ENCODE measurements at regions not wholly inside any gene's neighbourhood (a gene's known extent, or its start where the extent isn't known, plus 50 kb on each side); places are given as distances from the start of the nearest gene placed in this dataset.

DNA sequence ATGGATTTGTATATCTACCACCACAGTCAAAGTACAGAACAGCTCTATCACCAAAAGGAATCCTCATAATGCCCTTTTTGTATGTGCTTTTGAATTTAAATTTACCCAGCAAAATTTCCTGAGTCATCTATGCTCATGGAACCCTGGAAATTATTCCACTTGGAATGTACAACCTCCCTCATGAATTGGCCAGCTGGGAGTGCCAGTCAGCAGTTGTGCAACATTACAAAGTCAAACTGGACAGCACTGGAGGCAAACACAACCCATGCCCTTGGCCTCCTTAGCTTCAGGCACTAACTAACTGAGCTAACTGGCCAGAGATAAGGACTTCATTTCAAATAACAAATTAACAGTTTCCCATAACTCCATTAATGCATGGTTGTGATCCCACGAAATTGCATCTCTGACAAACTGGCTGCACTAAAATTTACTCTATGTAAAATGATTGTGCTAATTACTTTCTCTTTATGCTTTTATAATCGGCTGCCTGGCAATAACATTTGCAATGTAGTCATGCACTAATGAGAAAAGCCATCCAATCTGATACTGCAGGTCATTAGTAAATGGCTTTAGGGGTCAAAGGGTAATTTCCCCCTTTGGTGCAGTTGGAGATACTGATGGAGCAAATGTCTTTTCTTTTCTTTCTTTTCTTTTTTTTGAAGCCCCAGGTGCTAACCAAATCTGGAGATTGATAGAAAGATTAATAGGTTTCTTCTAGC lies 270.5 kb downstream of the ACTR3 start (continued):
- TF ChIP-seq TCF7 (IDR thresholded peaks at IDR 0.05; ENCODE audit: low read depth) (peak; percentile 59; the same call in 1 of the 2 replicates), TBX2 (CRISPR knock-in tag; IDR thresholded peaks at IDR 0.05; ENCODE audit: borderline replicate concordance) (peak; percentile 71), ZNF792 (CRISPR knock-in tag; IDR thresholded peaks at IDR 0.05) (peak; percentile 65; the same call in 1 of the 2 replicates), CREM (IDR thresholded peaks at IDR 0.05) (no peak), CREM (CRISPR knock-in tag; IDR thresholded peaks at IDR 0.05) (no peak), ZNF256 (CRISPR knock-in tag; conservative IDR thresholded peaks at IDR 0.05) (no peak), GATAD1 (CRISPR knock-in tag; IDR thresholded peaks at IDR 0.05) (0 out of 2 replicates have a peak, but pooled peaks have one; percentile 25), ZNF44 (CRISPR knock-in tag; IDR thresholded peaks at IDR 0.05) (no peak), GTF2F1 (IDR thresholded peaks at IDR 0.05; ENCODE audit: low read length) (no peak), ZNF572 (CRISPR knock-in tag; IDR thresholded peaks at IDR 0.05) (no peak), REXO4 (CRISPR knock-in tag; IDR thresholded peaks at IDR 0.05; ENCODE audit: borderline replicate concordance) (no peak), ZNF121 (CRISPR knock-in tag; IDR thresholded peaks at IDR 0.05) (peak; percentile 50), ZNF224 (CRISPR knock-in tag; IDR thresholded peaks at IDR 0.05) (no peak), POLR2AphosphoS2 (IDR thresholded peaks at IDR 0.05; ENCODE audit: low read depth, low read length) (no peak), ETV6 (CRISPR knock-in tag; conservative IDR thresholded peaks at IDR 0.05) (no peak), ZFY (CRISPR knock-in tag; IDR thresholded peaks at IDR 0.05) (no peak), ZNF343 (CRISPR knock-in tag; IDR thresholded peaks at IDR 0.05) (no peak), ATF7-NPFF (CRISPR knock-in tag; IDR thresholded peaks at IDR 0.05; ENCODE audit: low read depth) (no peak), ZNF335 (CRISPR knock-in tag; IDR thresholded peaks at IDR 0.05) (no peak), ZNF773 (CRISPR knock-in tag; IDR thresholded peaks at IDR 0.05; ENCODE audit: borderline replicate concordance) (no peak), HIVEP1 (CRISPR knock-in tag; IDR thresholded peaks at IDR 0.05) (no peak)
- TF ChIP-seq, protein P1, sequence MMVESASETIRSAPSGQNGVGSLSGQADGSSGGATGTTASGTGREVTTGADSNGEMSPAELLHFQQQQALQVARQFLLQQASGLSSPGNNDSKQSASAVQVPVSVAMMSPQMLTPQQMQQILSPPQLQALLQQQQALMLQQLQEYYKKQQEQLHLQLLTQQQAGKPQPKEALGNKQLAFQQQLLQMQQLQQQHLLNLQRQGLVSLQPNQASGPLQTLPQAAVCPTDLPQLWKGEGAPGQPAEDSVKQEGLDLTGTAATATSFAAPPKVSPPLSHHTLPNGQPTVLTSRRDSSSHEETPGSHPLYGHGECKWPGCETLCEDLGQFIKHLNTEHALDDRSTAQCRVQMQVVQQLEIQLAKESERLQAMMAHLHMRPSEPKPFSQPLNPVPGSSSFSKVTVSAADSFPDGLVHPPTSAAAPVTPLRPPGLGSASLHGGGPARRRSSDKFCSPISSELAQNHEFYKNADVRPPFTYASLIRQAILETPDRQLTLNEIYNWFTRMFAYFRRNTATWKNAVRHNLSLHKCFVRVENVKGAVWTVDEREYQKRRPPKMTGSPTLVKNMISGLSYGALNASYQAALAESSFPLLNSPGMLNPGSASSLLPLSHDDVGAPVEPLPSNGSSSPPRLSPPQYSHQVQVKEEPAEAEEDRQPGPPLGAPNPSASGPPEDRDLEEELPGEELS (CRISPR knock-in tag; IDR thresholded peaks at IDR 0.05) = no peak
- TF ChIP-seq, protein P2, sequence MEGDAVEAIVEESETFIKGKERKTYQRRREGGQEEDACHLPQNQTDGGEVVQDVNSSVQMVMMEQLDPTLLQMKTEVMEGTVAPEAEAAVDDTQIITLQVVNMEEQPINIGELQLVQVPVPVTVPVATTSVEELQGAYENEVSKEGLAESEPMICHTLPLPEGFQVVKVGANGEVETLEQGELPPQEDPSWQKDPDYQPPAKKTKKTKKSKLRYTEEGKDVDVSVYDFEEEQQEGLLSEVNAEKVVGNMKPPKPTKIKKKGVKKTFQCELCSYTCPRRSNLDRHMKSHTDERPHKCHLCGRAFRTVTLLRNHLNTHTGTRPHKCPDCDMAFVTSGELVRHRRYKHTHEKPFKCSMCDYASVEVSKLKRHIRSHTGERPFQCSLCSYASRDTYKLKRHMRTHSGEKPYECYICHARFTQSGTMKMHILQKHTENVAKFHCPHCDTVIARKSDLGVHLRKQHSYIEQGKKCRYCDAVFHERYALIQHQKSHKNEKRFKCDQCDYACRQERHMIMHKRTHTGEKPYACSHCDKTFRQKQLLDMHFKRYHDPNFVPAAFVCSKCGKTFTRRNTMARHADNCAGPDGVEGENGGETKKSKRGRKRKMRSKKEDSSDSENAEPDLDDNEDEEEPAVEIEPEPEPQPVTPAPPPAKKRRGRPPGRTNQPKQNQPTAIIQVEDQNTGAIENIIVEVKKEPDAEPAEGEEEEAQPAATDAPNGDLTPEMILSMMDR (CRISPR knock-in tag; IDR thresholded peaks at IDR 0.05) = peak; percentile 37
- TF ChIP-seq, protein P3, sequence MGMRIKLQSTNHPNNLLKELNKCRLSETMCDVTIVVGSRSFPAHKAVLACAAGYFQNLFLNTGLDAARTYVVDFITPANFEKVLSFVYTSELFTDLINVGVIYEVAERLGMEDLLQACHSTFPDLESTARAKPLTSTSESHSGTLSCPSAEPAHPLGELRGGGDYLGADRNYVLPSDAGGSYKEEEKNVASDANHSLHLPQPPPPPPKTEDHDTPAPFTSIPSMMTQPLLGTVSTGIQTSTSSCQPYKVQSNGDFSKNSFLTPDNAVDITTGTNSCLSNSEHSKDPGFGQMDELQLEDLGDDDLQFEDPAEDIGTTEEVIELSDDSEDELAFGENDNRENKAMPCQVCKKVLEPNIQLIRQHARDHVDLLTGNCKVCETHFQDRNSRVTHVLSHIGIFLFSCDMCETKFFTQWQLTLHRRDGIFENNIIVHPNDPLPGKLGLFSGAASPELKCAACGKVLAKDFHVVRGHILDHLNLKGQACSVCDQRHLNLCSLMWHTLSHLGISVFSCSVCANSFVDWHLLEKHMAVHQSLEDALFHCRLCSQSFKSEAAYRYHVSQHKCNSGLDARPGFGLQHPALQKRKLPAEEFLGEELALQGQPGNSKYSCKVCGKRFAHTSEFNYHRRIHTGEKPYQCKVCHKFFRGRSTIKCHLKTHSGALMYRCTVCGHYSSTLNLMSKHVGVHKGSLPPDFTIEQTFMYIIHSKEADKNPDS (CRISPR knock-in tag; IDR thresholded peaks at IDR 0.05) = no peak
- TF ChIP-seq, protein P4, sequence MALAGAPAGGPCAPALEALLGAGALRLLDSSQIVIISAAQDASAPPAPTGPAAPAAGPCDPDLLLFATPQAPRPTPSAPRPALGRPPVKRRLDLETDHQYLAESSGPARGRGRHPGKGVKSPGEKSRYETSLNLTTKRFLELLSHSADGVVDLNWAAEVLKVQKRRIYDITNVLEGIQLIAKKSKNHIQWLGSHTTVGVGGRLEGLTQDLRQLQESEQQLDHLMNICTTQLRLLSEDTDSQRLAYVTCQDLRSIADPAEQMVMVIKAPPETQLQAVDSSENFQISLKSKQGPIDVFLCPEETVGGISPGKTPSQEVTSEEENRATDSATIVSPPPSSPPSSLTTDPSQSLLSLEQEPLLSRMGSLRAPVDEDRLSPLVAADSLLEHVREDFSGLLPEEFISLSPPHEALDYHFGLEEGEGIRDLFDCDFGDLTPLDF (CRISPR knock-in tag; IDR thresholded peaks at IDR 0.05) = no peak
- TF ChIP-seq, protein P5, sequence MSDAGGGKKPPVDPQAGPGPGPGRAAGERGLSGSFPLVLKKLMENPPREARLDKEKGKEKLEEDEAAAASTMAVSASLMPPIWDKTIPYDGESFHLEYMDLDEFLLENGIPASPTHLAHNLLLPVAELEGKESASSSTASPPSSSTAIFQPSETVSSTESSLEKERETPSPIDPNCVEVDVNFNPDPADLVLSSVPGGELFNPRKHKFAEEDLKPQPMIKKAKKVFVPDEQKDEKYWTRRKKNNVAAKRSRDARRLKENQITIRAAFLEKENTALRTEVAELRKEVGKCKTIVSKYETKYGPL (CRISPR knock-in tag; IDR thresholded peaks at IDR 0.05) = no peak
